ENCODE measurements at regions not wholly inside any gene's neighbourhood (a gene's known extent, or its start where the extent isn't known, plus 50 kb on each side); places are given as distances from the start of the nearest gene placed in this dataset.

GRCh38 chr5:25823330-25823873 is 1178.6 kb upstream of the CDH10 start:
- Histone ChIP-seq H3K4me2 (ENCODE audit: low read depth, low read length) (no peak overlapping the region), H3K27ac (ENCODE audit: extremely low read length, insufficient read depth, low read length) (no peak overlapping the region), H3K79me2 (ENCODE audit: insufficient read depth, low read length) (no peaks in the 10 kb centered on the region), H3K27me3 (ENCODE audit: control insufficient read depth in 1 of 2, insufficient read depth in 2 of 2, low read length in 2 of 2) (no peaks in the 10 kb centered on the region; a peak in 1 of 5 replicates), H3K36me3 (replicated peaks in 1 of 2; ENCODE audit: control insufficient read depth in 1 of 2, insufficient read depth in 2 of 2, low read length in 2 of 2) (no peaks in the 10 kb centered on the region), H3K4me3 (replicated peaks in 1 of 3; ENCODE audit: insufficient read depth in 1 of 3, low read depth in 2 of 3, low read length in 3 of 3) (no peak overlapping the region), H2AFZ (ENCODE audit: low read length) (no peak overlapping the region), H3K9ac (ENCODE audit: insufficient read depth, low read depth, low read length) (no peak overlapping the region), H3K4me1 (ENCODE audit: insufficient read depth, low read length) (no peaks in the 10 kb centered on the region), H4K20me1 (ENCODE audit: insufficient read depth, low read length) (no peaks in the 10 kb centered on the region), H3K9me3 (ENCODE audit: low read length) (peaks cover 63% of the 10 kb centered on the region)
- CTCF ChIA-PET (ENCODE audit: low intra/inter-chr PET ratio, low total read pairs): no interaction called here
- TF ChIP-seq SRSF9 (IDR thresholded peaks at IDR 0.05; ENCODE audit: borderline replicate concordance, insufficient read depth, low read depth, low read length, poor library complexity, severe bottlenecking): no peak
- no peak for TF ChIP-seq ZSCAN12 (CRISPR knock-in tag; IDR thresholded peaks at IDR 0.05)
- TF ChIP-seq ZUFSP (CRISPR knock-in tag; IDR thresholded peaks at IDR 0.05; ENCODE audit: borderline replicate concordance): no peak
- TF ChIP-seq, protein P1, sequence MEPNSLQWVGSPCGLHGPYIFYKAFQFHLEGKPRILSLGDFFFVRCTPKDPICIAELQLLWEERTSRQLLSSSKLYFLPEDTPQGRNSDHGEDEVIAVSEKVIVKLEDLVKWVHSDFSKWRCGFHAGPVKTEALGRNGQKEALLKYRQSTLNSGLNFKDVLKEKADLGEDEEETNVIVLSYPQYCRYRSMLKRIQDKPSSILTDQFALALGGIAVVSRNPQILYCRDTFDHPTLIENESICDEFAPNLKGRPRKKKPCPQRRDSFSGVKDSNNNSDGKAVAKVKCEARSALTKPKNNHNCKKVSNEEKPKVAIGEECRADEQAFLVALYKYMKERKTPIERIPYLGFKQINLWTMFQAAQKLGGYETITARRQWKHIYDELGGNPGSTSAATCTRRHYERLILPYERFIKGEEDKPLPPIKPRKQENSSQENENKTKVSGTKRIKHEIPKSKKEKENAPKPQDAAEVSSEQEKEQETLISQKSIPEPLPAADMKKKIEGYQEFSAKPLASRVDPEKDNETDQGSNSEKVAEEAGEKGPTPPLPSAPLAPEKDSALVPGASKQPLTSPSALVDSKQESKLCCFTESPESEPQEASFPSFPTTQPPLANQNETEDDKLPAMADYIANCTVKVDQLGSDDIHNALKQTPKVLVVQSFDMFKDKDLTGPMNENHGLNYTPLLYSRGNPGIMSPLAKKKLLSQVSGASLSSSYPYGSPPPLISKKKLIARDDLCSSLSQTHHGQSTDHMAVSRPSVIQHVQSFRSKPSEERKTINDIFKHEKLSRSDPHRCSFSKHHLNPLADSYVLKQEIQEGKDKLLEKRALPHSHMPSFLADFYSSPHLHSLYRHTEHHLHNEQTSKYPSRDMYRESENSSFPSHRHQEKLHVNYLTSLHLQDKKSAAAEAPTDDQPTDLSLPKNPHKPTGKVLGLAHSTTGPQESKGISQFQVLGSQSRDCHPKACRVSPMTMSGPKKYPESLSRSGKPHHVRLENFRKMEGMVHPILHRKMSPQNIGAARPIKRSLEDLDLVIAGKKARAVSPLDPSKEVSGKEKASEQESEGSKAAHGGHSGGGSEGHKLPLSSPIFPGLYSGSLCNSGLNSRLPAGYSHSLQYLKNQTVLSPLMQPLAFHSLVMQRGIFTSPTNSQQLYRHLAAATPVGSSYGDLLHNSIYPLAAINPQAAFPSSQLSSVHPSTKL (CRISPR knock-in tag; IDR thresholded peaks at IDR 0.05): no peak
- TF ChIP-seq MIER3 (CRISPR knock-in tag; IDR thresholded peaks at IDR 0.05; ENCODE audit: borderline replicate concordance): no peak
- TF ChIP-seq ZMAT5 (CRISPR knock-in tag; IDR thresholded peaks at IDR 0.05; ENCODE audit: borderline replicate concordance, low read depth): no peak
- in situ Hi-C loops (cut with HindIII; ENCODE audit: extremely low pct_ligation_motif_present, low pct_unique_long_range_greater_than_20kb) (no loop called here), intact Hi-C loops (cut with micrococcal nuclease; ENCODE audit: unreplicated experiment) (no loop called here)
- FAIRE-seq: no peak
- BruUV-seq (replicated peaks): no TSS peak
- ATAC-seq: no peak
- POLR2A ChIA-PET: no interaction called here
- DNase-seq (ENCODE audit: low spot score): no peak
- WGBS (ENCODE audit: low lambda C conversion rate): 55% methylated on average over 7 of the region's 22 CpGs

Small RNAs in the stretch of these regions (small RNA-seq; reads per million reads assigned to genes)
- gene AC113347.2 (ENCODE audit: insufficient read depth in 2 of 3, insufficient read length in 3 of 3, low read depth in 2 of 3, low replicate concordance in 1 of 3): 0 reads per million in 3 experiments
- gene AC113347.3 (ENCODE audit: insufficient read depth in 2 of 3, insufficient read length in 3 of 3, low read depth in 2 of 3, low replicate concordance in 1 of 3): 0 reads per million in 3 experiments
- gene RNU4-43P (ENCODE audit: insufficient read depth in 2 of 3, insufficient read length in 3 of 3, low read depth in 2 of 3, low replicate concordance in 1 of 3): 0 reads per million in 3 experiments
